ENCODE measurements at regions not wholly inside any gene's neighbourhood (a gene's known extent, or its start where the extent isn't known, plus 50 kb on each side); places are given as distances from the start of the nearest gene placed in this dataset.

GRCh38 chrX:39462835-39463234 lies 634.9 kb downstream of the BCOR start:
- CTCF ChIA-PET, result no interaction called here
- intact Hi-C loops (cut with micrococcal nuclease), result no loop called here
- Histone ChIP-seq H3K4me1 (ENCODE audit: control insufficient read depth in 1 of 2, insufficient read depth in 2 of 2, low read length in 2 of 2) (no peaks in the 10 kb centered on the region), H3K4me2 (ENCODE audit: low read length) (no peak overlapping the region), H3K79me2 (ENCODE audit: insufficient read depth, low read length) (no peaks in the 10 kb centered on the region), H3K9me2 (ENCODE audit: insufficient read depth) (no peaks in the 10 kb centered on the region), H3K4me3 (replicated peaks in 1 of 2; ENCODE audit: low read depth in 1 of 2, low read length in 2 of 2) (no peak overlapping the region), H3K36me3 (ENCODE audit: control insufficient read depth in 1 of 2, insufficient read depth in 2 of 2, low read length in 2 of 2) (no peaks in the 10 kb centered on the region), H3K27ac (ENCODE audit: low read depth, low read length) (no peak overlapping the region), H3K9me3 (ENCODE audit: control insufficient read depth in 1 of 2, insufficient read depth in 1 of 2, low read depth in 1 of 2, low read length in 2 of 2) (no peaks in the 10 kb centered on the region), H4K20me1 (ENCODE audit: insufficient read depth) (no peaks in the 10 kb centered on the region), H2AFZ (ENCODE audit: low read depth, low read length, poor library complexity, severe bottlenecking) (no peak overlapping the region), H3K27me3 (ENCODE audit: insufficient read depth, low read length) (peaks cover 10% of the 10 kb centered on the region; the same call in 1 of the 2 replicates), H3K9ac (ENCODE audit: low read length) (no peak overlapping the region)
- RAD21 ChIA-PET (ENCODE audit: low non-redundant PET in 1 of 2, low total read pairs in 2 of 2, uncharacterized antibody in 2 of 2, unreplicated experiment in 2 of 2), result no interaction called here
- no peak for TF ChIP-seq RAD21 (IDR thresholded peaks at IDR 0.05; ENCODE audit: low read depth)
- TF ChIP-seq FOSL1 (IDR thresholded peaks at IDR 0.05; ENCODE audit: low read depth), result no peak
- no peak for TF ChIP-seq SP1 (IDR thresholded peaks at IDR 0.05; ENCODE audit: low read depth)
- TF ChIP-seq ZNF274 (IDR thresholded peaks at IDR 0.05; ENCODE audit: low read depth, low read length), result no peak
- no peak for TF ChIP-seq YY1 (IDR thresholded peaks at IDR 0.05; ENCODE audit: extremely low read depth, insufficient replicate concordance, low read depth, low read length)
- TF ChIP-seq EGR1 (IDR thresholded peaks at IDR 0.05; ENCODE audit: low read depth), result no peak
- TF ChIP-seq SRF (IDR thresholded peaks at IDR 0.05; ENCODE audit: low read depth), result no peak
- no peak for TF ChIP-seq ATF3 (IDR thresholded peaks at IDR 0.05)
- TF ChIP-seq SIN3A (IDR thresholded peaks at IDR 0.05; ENCODE audit: low read depth), result no peak
- TF ChIP-seq, protein P1, sequence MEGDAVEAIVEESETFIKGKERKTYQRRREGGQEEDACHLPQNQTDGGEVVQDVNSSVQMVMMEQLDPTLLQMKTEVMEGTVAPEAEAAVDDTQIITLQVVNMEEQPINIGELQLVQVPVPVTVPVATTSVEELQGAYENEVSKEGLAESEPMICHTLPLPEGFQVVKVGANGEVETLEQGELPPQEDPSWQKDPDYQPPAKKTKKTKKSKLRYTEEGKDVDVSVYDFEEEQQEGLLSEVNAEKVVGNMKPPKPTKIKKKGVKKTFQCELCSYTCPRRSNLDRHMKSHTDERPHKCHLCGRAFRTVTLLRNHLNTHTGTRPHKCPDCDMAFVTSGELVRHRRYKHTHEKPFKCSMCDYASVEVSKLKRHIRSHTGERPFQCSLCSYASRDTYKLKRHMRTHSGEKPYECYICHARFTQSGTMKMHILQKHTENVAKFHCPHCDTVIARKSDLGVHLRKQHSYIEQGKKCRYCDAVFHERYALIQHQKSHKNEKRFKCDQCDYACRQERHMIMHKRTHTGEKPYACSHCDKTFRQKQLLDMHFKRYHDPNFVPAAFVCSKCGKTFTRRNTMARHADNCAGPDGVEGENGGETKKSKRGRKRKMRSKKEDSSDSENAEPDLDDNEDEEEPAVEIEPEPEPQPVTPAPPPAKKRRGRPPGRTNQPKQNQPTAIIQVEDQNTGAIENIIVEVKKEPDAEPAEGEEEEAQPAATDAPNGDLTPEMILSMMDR (IDR thresholded peaks at IDR 0.05 in 2 of 3, conservative IDR thresholded peaks at IDR 0.05 in 1 of 3; ENCODE audit: borderline replicate concordance in 1 of 3, insufficient read depth in 1 of 3, low read depth in 2 of 3, low read length in 2 of 3), result no peak
- no peak for TF ChIP-seq ZFX (IDR thresholded peaks at IDR 0.05)
- no peak for ATAC-seq
- POLR2A ChIA-PET, result no interaction called here
- DNase-seq (ENCODE audit: low read depth, low spot score), result no peak
- BruUV-seq (replicated peaks), result no TSS peak

Measured in HCT116 (cell line).